GM19023 (cell line): ENCODE measurements at regions not wholly inside any gene's neighbourhood (a gene's known extent, or its start where the extent isn't known, plus 50 kb on each side); places are given as distances from the start of the nearest gene placed in this dataset.
"Not testable (repeated sequence)": the region's sequence is repeated elsewhere in the genome, so short reads cannot be mapped to it uniquely, and the experiment has no call there.

Experiments used
- ATAC-seq: cut with Tn5 transposase; IDR thresholded peaks from one replicate; pipeline ENCODE4 v1.9.1; 2021; ENCODE audit warnings: mild to moderate bottlenecking, moderate library complexity; ENCODE audit not compliant: unreplicated experiment

DNA sequence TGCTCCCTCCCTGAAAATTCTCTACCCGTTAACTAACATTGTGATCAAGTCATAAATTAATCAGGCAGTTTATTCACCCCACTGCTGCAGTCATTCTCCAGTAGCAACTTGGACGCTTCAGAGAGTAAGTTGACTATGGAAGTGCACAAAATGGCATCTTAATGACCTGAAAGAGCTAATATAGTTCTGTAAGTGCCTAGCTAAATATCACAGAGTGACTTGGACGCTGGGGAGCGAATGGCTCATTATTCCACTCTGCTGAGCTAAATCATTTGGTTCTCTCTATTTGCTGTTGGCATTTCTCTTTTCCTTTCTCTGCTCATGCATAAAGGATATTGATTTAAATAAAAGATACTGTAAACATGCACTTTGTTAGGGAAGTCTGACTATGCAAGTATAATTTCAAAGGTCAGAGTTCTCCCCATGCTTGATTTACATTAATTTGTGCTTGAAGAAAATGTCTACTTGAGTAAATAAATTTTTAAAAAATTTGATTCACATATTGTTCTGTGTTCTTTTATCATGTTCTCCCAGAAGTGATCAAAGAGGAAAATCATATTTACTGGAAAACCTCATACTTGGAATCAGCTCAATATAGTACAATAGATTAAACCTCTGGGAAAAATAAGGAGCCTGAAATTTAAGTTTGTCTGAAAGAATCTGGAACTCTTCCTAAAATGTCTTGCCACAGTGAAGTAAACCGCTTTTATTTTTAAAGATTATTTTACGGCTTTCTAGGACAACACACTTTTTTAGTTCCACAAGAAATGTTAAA, 169.5 kb upstream of the HAPLN1 start:
- ATAC-seq, result no peak

DNA sequence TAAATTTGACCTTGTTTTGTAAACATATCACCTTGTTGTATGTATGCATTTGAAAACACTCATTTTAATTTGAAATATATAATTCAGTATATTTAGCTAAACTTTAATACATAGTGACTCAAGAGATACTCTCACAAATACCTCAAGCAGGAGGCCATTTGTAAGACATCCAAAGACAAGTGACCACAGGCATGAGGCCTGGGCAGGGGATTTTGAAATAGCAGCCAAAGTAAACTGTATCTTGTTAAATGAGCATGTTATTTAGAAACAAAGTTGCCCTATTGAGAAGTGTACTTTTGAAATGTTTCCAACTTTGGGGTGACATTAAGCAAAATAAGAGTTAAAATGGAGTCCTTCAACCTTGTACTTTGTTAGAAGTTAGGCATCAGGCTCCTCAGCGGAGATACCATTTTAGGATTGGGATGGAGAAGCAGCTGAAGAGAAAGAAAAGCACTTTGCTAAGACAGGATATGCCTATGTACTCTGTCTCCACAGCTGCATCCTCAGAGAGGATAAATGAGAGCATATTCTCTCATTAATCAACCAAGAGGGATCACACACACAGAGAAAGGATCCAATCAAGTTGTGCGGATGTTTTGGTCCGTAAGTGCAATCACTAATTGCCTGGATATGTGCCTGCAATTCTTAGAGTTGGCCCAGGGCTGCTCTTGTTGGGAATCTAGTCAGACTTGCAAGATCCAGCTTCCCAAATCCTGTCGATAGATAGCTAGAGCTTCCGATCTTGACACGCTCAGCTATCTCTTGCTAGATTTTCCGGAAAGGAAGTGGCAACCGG, 157.5 kb upstream of the HAPLN1 start:
- no peak for ATAC-seq

DNA sequence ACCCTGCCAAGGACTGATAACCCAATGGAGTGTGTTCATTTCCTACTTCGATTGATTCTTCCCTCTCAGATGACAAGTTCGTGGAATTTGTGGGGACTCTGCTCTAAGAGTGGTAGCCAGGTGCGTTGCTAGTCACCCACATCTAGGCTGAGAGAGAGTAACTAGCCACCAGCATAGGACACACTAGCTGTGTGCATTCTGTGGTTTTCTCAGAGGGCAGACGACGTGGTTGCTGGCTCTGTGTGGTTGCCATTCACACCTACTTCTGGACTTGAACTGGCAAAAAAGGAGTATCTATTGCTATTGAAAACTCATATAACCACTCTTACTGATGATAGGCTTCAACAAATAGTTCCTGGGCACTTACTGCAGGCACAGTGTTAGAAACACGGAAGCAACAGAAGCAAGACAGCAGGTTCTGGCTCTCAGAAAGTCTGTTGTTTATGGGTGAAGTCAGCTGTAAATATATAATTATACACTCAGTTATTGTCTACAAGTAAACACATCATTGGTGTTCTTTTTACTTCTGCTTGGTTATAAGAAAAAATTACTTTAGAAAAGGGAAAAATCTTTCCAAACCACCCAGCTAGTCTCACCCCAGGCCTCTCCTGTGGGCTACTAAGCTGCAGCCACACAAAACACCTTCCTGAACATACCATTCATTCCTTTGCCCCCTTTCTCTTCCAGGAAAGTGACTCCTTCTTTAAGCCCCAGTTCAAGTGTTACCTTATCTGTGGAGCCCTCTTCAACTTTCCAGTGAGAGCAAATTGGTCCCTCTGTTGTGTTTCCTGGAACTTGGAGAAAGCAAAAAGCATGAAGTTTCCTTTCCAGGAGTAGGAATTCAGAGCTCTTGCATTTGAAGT, 151.1 kb upstream of the HAPLN1 start:
- ATAC-seq, result no peak

DNA sequence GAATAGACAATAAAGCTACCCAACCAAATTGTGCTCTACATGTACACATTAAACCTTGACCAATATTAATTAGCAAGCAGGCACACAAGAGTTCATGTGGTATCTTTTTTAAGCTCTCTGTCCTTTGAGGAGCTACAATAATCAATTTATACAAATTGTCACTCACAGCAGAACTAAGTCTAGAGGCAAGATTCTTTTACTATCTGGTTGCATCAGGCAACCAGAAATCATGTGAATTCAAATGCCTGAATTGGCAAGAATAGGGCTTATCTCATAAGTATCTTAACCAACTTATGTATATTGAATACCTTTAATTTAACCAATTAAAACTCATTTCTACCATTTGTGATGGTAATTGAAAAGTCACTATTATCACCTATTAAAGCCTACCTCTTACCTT, 145.5 kb upstream of the HAPLN1 start:
- ATAC-seq, result no peak

DNA sequence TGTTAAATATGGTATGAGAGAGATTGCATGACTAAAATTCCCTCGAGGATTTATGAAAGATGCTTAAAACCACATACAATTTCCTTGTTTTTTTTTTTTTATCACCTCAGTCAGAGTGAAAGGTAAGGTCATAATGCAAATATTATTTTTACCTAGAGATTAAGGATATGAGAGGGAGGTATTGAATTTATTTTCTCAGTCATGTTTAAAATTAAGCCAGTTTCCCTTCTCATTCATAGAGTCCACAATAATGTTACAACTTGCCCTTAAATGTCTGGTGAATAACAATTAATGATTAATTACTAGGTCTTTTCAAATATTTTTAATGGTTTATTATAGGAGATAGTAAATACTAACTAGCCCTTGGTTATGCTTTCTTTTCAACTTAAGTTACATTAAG, 144.9 kb upstream of the HAPLN1 start:
- ATAC-seq, result no peak

DNA sequence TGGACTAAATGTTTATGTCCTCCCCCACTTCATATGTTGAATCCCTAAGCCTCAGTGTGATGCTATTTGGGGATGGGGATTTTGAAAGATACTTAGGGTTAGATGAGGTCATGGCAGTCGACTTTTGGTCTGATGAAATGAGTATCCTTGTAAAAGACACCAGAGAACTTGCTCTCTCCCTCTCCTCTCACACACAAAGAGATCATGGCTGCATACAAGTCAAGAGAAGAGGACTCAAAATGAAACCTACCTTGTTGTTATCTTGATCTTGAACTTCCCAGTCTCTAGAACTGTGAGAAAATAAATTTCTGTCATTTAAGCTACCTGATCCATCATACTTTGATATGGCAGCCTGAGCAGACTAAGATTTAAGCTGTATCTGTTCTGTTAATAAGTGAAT, 144.0 kb upstream of the HAPLN1 start:
- ATAC-seq, result no peak

DNA sequence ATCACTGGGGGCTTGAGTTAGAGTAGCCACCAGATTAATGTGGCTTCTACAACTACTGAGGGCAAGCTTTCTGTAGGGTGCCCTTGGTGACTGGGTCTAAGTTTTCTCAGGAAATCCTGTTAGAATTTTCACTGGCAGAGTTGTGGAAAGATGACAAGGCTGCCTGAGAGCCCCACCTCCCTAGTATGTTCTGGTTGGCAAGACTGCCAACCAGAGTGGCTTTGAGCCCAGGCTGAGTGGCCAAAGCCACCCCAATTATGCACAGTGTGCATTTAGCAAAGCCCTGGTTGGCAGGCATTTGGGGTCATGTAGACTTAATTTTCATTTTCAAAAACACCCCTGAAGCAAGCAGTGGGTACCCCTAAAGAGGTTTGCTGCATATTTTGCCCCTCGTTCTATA, 136.7 kb upstream of the HAPLN1 start:
- no peak for ATAC-seq

DNA sequence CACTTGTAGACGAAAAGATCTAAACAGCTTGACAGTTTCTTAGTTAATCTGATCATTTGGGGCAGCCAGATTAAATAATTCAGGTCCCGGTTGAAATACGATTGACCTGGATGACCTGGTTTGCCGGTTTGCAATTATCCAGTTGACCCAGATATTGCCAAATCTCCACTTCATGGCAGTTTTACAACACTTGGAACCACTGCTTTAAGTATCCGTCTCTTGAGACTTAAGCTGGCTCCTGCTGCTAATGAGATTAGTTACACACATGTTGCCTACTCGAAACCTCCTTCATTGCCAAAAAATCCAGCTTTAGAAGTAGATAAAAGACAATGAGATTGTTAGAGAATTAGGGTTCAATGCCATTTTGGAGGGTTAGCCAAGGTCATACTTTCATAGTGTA, 136.2 kb upstream of the HAPLN1 start:
- no peak for ATAC-seq

DNA sequence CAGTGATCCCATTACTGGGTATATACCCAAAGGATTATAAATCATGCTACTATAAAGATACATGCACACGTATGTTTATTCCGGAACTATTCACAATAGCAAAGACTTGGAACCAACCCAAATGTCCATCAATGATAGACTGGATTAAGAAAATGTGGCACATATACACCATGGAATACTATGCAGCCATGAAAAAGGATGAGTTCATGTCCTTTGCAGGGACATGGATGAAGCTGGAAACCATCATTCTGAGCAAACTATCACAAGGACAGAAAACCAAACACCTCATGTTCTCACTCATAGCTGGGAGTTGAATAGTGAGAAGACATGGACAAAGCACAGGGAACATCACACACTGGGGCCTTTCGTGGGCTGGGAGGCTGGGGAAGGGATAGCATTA, 129.8 kb upstream of the HAPLN1 start:
- ATAC-seq, result not testable (repeated sequence)

DNA sequence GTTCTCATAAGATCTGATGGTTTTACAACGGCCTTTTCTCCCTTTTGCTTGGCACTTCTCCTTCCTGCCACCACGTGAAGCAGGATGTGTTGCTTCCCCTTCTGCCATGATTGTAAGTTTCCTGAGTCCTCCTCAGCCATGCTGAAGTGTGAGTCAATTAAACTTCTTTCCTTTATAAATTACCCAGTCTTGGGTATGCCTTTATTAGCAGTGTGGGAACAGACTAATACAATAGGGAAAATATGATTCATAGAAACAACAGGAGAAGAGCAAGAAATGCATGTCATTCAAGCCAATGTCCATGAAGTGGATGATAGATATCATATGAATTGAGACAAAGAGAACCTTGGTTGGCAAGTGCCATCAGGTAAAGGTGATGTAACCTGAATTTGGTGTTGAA, 128.3 kb upstream of the HAPLN1 start:
- ATAC-seq, result no peak

DNA sequence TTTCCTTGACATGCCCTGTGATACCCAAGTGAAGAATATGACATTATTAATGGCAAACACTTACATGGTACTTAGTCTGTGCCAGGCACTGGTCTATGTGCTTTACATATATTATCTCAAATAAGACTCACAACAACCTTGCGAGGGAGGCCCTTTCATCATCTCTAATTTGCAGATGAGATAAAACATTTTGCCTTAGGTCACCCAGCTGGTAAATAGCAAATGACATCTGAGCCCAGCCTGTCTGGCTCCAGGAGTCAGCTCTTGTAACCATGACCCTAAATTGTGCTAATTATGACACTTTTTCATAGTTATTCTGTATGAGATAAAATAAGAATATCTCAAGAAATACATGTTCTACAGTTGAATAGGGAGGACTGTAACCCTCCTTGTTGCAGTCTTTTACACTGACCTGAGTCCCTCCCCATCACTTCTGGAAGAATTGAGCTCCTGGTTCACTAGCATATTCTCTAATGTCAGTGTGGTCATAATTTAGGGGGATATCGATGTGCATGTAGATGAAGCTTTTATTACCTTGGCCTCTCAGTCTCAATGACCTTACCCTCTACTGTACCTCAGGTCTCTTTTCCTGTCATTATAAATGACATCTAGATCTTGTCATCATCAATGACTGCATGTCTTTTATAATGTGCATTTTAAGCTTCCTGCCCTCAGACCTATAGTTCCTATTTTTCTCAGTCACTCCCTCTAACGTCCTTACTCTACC, 126.1 kb upstream of the HAPLN1 start:
- ATAC-seq, result no peak

DNA sequence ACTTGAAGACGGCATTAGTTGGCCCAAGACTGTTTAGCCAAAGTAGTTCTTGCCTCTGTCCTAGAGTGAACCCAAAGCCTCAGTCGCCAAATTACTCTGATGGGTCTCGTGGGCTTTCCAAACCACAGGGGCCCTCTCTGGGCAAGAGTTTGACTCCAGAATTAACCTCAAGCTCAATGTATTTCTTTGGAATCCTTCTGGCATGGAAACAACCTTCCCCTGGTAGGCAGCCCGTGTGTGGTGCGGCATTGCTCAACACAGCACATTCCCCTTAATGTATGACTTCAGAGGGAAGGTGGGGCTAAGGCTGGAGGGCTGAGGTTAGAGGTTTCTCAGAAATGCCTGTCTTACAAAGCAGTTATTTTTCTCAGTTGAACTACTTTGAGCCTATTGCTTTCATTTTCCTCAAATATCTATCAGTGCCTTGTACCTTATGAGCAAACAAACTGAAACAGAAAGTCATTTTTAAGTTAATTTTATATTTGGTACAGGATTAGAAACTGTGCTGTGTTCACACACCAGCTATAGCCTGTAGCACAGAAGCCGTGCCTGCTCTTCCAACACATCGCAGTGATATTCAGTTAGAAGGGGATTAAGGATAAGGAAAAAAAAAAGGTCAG, 123.9 kb upstream of the HAPLN1 start:
- peak; percentile 98 for ATAC-seq

DNA sequence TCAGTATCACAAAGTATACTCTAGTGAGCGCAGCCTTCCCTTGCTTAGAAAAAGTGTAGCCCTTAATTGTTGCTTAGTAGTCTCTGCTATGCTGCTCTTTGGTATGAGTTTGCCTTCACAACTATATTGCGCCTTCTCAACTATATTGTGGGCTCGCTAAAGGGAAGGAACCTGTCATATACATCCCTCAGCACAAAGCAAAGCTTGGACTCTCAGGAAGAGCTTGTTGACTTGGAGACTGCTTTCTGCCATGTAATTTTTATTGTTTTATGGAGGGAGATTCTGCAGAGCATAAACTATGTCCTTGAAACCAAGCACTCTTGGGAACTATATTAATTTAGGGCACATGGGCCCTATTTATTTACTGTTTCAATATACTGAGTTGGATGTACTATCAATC, 119.1 kb upstream of the HAPLN1 start:
- no peak for ATAC-seq

DNA sequence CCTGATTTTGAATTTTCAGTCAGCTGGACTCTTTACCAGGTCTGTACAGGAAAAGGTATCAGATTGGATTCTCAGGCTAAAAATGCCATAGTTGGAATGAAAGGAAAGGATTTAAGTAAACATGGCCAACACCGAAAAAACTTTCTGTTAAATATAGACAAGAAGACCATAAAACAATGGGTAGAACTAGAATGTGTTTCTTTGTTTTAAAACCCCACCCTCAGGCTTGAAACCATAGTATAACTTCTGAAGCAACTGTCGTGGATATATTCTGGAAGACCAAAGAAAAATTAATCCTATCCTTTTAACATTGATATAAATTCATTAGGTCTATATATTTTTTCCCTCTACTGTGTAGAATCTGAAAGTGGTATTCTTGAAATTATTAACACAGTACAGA, 118.6 kb upstream of the HAPLN1 start:
- no peak for ATAC-seq

DNA sequence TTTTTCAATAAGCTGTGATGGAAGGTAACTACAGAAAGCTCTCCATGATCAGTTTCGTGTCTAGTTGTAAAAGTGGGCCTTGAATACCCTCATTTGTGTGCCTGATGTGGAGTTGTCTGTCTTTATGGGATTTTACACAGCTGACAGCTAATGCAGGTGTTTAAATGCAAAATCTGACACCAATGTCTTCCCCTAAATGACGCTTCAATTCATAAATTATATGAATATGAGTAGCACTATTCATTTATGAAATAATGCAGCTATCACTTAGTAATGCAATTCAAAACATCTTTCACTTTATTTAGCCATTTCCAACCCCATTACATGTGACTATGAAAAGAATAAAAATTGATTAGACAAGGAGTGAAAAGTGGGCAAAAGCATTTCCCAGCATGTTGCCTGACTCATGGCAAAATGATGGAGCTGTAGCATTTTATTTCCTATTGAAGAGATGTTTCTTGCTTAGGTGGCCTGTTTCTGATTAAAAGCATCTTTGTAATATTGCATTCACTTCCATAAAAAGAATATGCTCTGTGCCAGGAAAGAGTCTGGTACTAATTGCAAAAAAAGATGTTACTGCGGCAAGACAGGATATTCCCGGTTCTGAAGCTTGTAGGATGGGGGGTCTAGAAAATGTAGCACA, 116.7 kb upstream of the HAPLN1 start:
- no peak for ATAC-seq

DNA sequence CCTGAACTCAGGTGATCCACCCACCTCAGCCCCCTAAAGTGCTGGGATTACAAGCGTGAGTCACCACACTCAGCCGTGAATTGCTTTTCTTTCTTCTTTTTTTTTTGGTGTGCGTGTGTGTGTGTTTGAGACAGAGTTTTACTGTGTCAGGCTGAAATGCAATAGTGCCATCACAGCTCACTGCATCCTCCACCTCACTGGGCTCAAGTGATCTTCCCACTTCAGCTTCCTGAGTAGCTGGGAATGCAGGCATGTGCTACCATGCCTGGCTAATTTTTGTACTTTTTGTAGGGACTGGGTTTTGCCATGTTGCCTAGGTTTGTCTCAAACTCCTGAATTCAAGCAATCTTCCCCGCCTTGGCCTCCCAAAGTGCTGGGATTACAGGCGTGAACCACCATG, 113.7 kb upstream of the HAPLN1 start:
- no peak for ATAC-seq

DNA sequence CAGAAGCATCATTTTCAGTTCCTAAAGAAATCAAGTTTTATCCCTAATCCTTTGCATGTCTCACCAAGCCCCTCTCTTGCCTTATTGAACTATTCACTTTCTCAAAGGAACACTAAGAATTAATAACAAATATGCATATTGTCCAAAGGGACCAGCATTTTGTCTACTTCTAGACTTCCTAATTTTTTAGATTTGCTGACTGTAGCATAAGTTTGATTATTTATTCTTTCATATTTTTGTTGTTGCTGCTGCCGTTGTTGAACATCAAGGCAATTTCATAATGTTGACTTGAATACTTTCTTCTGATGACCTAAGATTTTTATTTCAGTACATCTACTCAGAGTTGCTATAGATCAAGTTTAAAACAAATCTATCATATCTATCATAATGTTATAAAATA, 111.2 kb upstream of the HAPLN1 start:
- no peak for ATAC-seq

DNA sequence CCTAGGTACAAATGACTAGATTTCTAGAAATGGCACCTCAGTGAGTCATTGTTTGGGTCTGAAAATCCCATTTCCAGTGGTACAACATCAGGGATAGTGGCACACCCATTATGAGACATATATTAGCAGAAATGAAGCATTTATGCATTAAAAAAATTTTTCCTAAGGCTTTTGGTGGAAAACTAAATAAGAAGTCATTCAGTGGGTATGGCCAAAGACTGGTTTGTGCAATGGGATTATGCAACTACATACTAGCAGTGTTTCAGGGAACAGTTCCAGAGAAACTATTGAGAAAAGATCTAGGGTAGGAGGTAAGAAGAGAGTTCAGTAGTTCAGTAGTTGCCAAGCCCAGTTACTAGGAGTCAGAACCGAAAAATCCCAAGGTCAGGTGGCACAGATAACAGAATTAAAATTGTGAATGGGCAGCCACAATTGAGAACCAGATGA, 106.5 kb upstream of the HAPLN1 start:
- ATAC-seq, result no peak

DNA sequence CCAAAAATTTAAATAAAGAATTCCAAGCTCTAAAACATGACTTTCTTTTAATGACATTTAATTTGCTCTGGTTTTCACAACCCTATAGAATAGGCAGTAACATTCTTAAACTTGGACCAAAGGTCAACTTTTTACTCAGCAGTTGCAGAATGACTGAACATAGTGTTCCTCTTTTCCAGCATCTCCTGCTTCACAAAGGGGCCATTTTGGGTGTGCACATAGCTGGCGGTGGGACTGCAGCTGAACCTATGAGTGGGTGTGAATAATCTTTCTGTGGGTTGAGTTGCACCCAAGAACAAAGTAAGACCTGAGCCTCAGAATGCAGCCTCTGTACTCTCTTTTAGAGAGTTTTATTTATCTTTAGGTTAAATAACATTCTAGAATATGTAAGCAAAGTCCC, 96.9 kb upstream of the HAPLN1 start:
- ATAC-seq, result peak; percentile 72

DNA sequence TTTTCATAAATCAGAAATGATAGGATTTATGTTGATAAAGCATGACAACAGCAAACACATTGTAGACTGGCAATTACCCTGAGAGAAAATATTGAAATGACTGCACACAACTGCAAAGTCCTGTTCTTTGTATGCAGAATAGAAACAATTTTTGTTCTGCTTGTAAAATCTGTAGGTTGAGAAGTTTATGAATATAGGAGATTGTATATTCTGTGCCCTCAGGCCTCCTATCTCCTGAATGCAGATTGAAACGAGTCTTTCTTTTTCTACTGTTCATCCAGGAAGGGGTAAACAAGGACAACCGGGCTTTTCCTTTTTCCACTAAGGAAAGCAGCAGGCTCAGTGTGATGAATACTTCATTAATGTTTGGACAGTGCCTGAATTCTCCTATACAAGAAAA, 95.0 kb upstream of the HAPLN1 start:
- ATAC-seq, result no peak
